ENCODE measurements at regions not wholly inside any gene's neighbourhood (a gene's known extent, or its start where the extent isn't known, plus 50 kb on each side); places are given as distances from the start of the nearest gene placed in this dataset.

GRCh38 chr5:1963358-1963757 lies 80.6 kb upstream of the IRX4 start (continued):
- no peak for TF ChIP-seq BRCA1 (IDR thresholded peaks at IDR 0.05; ENCODE audit: low read depth, low read length)
- no peak for TF ChIP-seq SP2 (IDR thresholded peaks at IDR 0.05; ENCODE audit: low read length)

Measured in H1 (cell line).